Prostate gland (tissue), 2 donors: ENCODE measurements at regions not wholly inside any gene's neighbourhood (a gene's known extent, or its start where the extent isn't known, plus 50 kb on each side); places are given as distances from the start of the nearest gene placed in this dataset.

Source experiments
- POLR2A ChIP-seq: fragments of 450-650 bp; IDR thresholded peaks from one replicate; pipeline ENCODE4 v1.6.1; 2016; ENCODE audit warnings: antibody characterized with exemption, mild to moderate bottlenecking
- TF ChIP-seq, protein P1 (sequence below), 4 experiments: fragments of 200-600 bp in 2 of 4; fragments of 450-650 bp in 2 of 4; sonication (generic) in 2 of 4; IDR thresholded peaks; 1 replicate in 3 of 4; 2 replicates in 1 of 4; pipeline ENCODE4 v1.5.1; 2016 to 2019; ENCODE audit warnings: antibody characterized with exemption in 4 of 4, mild to moderate bottlenecking in 2 of 4, moderate library complexity in 2 of 4

DNA sequence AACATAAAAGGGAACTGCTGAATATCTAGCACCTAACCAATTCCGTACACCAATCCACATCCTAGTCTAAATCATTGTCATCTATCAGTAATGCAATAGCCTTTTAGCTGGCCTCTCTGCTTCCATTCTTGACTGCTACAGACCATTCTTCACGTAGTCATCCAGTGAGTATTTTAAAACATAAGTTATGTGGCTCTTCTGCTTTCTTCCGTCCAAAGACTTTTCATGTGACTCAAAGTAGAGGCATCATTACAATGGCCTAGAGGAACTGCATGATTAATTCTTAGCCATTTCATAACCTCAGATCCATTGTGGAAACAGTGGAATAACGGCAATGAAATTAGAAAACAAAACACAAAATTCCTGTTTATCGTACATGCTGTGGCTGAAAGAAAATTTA lies 88.9 kb upstream of the CBLB start:
- TF ChIP-seq, protein P1, sequence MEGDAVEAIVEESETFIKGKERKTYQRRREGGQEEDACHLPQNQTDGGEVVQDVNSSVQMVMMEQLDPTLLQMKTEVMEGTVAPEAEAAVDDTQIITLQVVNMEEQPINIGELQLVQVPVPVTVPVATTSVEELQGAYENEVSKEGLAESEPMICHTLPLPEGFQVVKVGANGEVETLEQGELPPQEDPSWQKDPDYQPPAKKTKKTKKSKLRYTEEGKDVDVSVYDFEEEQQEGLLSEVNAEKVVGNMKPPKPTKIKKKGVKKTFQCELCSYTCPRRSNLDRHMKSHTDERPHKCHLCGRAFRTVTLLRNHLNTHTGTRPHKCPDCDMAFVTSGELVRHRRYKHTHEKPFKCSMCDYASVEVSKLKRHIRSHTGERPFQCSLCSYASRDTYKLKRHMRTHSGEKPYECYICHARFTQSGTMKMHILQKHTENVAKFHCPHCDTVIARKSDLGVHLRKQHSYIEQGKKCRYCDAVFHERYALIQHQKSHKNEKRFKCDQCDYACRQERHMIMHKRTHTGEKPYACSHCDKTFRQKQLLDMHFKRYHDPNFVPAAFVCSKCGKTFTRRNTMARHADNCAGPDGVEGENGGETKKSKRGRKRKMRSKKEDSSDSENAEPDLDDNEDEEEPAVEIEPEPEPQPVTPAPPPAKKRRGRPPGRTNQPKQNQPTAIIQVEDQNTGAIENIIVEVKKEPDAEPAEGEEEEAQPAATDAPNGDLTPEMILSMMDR (IDR thresholded peaks at IDR 0.05): no peak
- TF ChIP-seq POLR2A: no peak
